Fibroblast of villous mesenchyme (primary cell): ENCODE measurements at regions not wholly inside any gene's neighbourhood (a gene's known extent, or its start where the extent isn't known, plus 50 kb on each side); places are given as distances from the start of the nearest gene placed in this dataset.

ENCODE experiments used
- DNase-seq: peaks from one replicate; pipeline ENCODE4 v3.0.0-alpha.2; 2010; ENCODE audit warnings: low read depth
- H3K4me3 ChIP-seq: 2 replicates; pipeline ENCODE4 v1.5.1; 2011; ENCODE audit warnings: low read depth, mild to moderate bottlenecking, low read length
- TF ChIP-seq, protein P1 (sequence below): IDR thresholded peaks from 2 replicates; pipeline ENCODE4 v1.5.1; 2012; ENCODE audit warnings: low read depth, mild to moderate bottlenecking, low read length; ENCODE audit not compliant: insufficient read depth

DNA sequence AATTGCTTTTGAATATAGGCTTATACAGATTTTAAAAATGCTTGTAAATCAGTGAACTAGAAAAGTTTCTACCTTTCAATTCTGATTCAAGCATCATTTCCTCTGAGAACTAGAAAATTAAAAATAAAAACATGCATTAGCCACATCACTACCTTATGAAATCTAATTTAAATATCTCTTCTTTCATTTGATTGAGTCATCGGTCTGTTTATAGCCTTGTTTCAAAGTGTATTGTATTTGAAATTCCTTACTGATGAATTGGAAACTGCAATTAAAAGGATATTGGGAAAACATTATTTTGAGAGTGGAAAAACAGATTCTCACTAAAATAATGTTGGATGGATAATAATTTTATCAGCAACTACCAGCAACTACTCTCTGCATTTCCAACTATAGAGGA lies 717.7 kb upstream of the FAM98A start:
- TF ChIP-seq, protein P1, sequence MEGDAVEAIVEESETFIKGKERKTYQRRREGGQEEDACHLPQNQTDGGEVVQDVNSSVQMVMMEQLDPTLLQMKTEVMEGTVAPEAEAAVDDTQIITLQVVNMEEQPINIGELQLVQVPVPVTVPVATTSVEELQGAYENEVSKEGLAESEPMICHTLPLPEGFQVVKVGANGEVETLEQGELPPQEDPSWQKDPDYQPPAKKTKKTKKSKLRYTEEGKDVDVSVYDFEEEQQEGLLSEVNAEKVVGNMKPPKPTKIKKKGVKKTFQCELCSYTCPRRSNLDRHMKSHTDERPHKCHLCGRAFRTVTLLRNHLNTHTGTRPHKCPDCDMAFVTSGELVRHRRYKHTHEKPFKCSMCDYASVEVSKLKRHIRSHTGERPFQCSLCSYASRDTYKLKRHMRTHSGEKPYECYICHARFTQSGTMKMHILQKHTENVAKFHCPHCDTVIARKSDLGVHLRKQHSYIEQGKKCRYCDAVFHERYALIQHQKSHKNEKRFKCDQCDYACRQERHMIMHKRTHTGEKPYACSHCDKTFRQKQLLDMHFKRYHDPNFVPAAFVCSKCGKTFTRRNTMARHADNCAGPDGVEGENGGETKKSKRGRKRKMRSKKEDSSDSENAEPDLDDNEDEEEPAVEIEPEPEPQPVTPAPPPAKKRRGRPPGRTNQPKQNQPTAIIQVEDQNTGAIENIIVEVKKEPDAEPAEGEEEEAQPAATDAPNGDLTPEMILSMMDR, result no peak

GRCh38 chr2:34311816-34312215 lies 712.7 kb upstream of the FAM98A start:
- TF ChIP-seq, protein P1, result no peak
- DNase-seq, result no peak
- no peak overlapping the region for H3K4me3 ChIP-seq

More for the DNA sequence above, 717.7 kb upstream of the FAM98A start:
- H3K4me3 ChIP-seq, result no peak overlapping the region
- DNase-seq, result no peak

DNA sequence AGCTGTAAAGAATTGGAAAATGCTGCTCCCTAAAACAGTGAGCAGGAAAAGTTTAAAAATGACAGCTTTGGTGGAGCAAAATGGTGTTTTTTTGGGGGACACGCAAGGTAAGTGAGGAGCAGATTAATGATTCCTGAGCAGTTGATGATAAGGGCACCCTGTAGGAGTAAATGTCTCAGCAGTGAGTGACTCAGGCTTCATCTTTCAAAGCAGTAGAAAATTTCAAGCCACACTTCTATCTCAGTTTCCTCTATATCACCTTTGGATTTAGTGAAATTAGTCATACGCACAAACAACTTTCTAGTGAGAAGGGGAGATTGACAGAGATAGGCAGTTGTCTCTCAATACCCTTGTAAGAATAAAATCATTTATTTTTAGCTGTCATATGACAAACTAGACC lies 709.0 kb upstream of the FAM98A start:
- TF ChIP-seq, protein P1, result no peak
- DNase-seq, result no peak
- no peak overlapping the region for H3K4me3 ChIP-seq

GRCh38 chr2:34307636-34308035 lies 708.5 kb upstream of the FAM98A start:
- TF ChIP-seq, protein P1, result no peak
- no peak for DNase-seq
- no peak overlapping the region for H3K4me3 ChIP-seq

GRCh38 chr2:34306745-34307144 lies 707.6 kb upstream of the FAM98A start:
- TF ChIP-seq, protein P1, result no peak
- no peak overlapping the region for H3K4me3 ChIP-seq
- no peak for DNase-seq

DNA sequence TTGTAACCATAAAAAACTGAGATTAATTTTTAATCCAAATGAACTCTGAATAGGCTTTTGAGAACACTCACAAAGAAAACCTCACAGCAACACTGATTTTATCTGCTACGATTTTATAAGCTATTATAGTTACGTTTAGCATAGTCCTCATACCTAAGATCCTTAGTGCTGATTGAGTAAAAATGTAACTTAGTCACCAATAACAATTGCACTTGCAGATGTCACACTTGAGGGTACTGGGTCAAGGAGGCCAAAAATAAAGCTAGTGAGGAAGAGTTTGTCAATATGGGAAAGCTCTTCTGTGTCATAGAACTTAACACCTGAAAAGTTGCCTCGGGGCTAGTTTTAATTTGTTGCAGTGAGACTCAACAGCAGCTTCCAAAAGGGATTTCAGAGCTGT lies 706.5 kb upstream of the FAM98A start:
- TF ChIP-seq, protein P1, result no peak
- no peak overlapping the region for H3K4me3 ChIP-seq
- DNase-seq, result no peak

GRCh38 chr2:34294961-34295360 lies 695.9 kb upstream of the FAM98A start:
- H3K4me3 ChIP-seq, result no peak overlapping the region
- TF ChIP-seq, protein P1, result no peak
- DNase-seq, result no peak
